OCI-LY1 (cell line): ENCODE measurements at regions not wholly inside any gene's neighbourhood (a gene's known extent, or its start where the extent isn't known, plus 50 kb on each side); places are given as distances from the start of the nearest gene placed in this dataset.

ENCODE experiments used
- EZH2 ChIP-seq: fragments of 200-600 bp; sonication (generic), shearing (Covaris generic); IDR thresholded peaks from 2 replicates; pipeline ENCODE4 v1.8.0; 2017; ENCODE audit warnings: borderline replicate concordance, mixed run types, mild to moderate bottlenecking, antibody characterized with exemption, low read length, moderate library complexity, mixed read lengths
- TF ChIP-seq, protein P1 (sequence below): fragments of 200-600 bp; sonication (generic), shearing (Covaris generic); IDR thresholded peaks from 2 replicates; pipeline ENCODE4 v1.5.1; 2017; ENCODE audit warnings: mild to moderate bottlenecking, antibody characterized with exemption, low read length, moderate library complexity, mixed read lengths

DNA sequence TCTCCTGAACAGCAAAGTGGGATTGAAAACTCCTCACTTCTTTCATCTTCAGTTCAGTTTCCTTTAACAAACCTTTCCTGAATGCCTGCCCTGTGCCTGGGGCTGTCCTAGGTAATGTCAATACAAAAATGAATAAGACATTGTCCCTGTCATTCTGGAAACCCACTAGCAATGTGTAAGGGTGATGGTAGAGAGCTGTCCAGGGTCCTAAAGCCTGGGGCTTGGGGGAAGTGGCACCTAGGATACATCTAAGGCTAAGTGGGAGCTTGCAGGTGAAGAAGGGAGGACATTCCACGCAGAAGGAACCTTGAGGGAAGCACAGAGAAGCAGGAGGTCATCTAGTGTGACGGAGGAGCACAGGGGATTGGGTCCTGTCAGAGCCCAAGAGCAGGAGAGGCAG lies 212.7 kb upstream of the PPP2R3A start:
- TF ChIP-seq, protein P1, sequence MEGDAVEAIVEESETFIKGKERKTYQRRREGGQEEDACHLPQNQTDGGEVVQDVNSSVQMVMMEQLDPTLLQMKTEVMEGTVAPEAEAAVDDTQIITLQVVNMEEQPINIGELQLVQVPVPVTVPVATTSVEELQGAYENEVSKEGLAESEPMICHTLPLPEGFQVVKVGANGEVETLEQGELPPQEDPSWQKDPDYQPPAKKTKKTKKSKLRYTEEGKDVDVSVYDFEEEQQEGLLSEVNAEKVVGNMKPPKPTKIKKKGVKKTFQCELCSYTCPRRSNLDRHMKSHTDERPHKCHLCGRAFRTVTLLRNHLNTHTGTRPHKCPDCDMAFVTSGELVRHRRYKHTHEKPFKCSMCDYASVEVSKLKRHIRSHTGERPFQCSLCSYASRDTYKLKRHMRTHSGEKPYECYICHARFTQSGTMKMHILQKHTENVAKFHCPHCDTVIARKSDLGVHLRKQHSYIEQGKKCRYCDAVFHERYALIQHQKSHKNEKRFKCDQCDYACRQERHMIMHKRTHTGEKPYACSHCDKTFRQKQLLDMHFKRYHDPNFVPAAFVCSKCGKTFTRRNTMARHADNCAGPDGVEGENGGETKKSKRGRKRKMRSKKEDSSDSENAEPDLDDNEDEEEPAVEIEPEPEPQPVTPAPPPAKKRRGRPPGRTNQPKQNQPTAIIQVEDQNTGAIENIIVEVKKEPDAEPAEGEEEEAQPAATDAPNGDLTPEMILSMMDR: no peak
- no peak for TF ChIP-seq EZH2
